HEK293T (cell line): ENCODE measurements at regions not wholly inside any gene's neighbourhood (a gene's known extent, or its start where the extent isn't known, plus 50 kb on each side); places are given as distances from the start of the nearest gene placed in this dataset.

Source experiments
- CTCF ChIA-PET: fragments of 350-600 bp; formaldehyde crosslinking; extraction: SDS; loops from one replicate; lab custom pipeline; 2021; ENCODE audit warnings: antibody characterized with exemption, inconsistent platforms; lab: Yijun Ruan, JAX
- POLR2A ChIA-PET: fragments of 350-600 bp; formaldehyde crosslinking; extraction: SDS; loops from one replicate; lab custom pipeline; 2020; ENCODE audit warnings: antibody characterized with exemption, inconsistent platforms; lab: Yijun Ruan, JAX
- DNase-seq: peaks from one replicate; pipeline ENCODE4 v3.0.0; 2012; ENCODE audit warnings: mixed read lengths; ENCODE audit errors: extremely low spot score
- ARNT ChIP-seq: fragments of 450-650 bp; IDR thresholded peaks from 2 replicates; pipeline ENCODE4 v1.6.1; 2017; ENCODE audit warnings: mild to moderate bottlenecking
- BHLHE40 ChIP-seq: fragments of 450-650 bp; IDR thresholded peaks from 2 replicates; pipeline ENCODE4 v1.6.1; 2016; ENCODE audit warnings: mild to moderate bottlenecking, moderate library complexity, borderline replicate concordance
- CTBP1 ChIP-seq: fragments of 450-650 bp; IDR thresholded peaks from 2 replicates; pipeline ENCODE4 v1.6.1; 2016; ENCODE audit warnings: borderline replicate concordance
- ELF4 ChIP-seq: fragments of 450-650 bp; IDR thresholded peaks from 2 replicates; pipeline ENCODE4 v1.6.1; 2017; ENCODE audit warnings: antibody characterized with exemption
- FOXA1 ChIP-seq: fragments of 450-650 bp; IDR thresholded peaks from 2 replicates; pipeline ENCODE4 v1.6.1; 2016; ENCODE audit warnings: mild to moderate bottlenecking
- FOXK2 ChIP-seq: fragments of 450-650 bp; IDR thresholded peaks from 2 replicates; pipeline ENCODE4 v1.6.1; 2016; ENCODE audit warnings: mild to moderate bottlenecking
- FOXM1 ChIP-seq: fragments of 450-650 bp; IDR thresholded peaks from 2 replicates; pipeline ENCODE4 v1.6.1; 2017; ENCODE audit warnings: mild to moderate bottlenecking, borderline replicate concordance
- HDGF ChIP-seq: fragments of 450-650 bp; IDR thresholded peaks from 2 replicates; pipeline ENCODE4 v1.6.1; 2017; ENCODE audit warnings: antibody characterized with exemption, borderline replicate concordance
- L3MBTL2 ChIP-seq: fragments of 450-650 bp; conservative IDR thresholded peaks from 2 replicates; pipeline ENCODE4 v1.6.1; 2016; ENCODE audit warnings: mild to moderate bottlenecking
- LEF1 ChIP-seq: fragments of 450-650 bp; IDR thresholded peaks from 2 replicates; pipeline ENCODE4 v1.6.1; 2017; ENCODE audit warnings: mild to moderate bottlenecking, borderline replicate concordance
- NFRKB ChIP-seq: fragments of 450-650 bp; IDR thresholded peaks from 2 replicates; pipeline ENCODE4 v1.6.1; 2016; ENCODE audit warnings: mild to moderate bottlenecking, moderate library complexity
- SP1 ChIP-seq: fragments of 450-650 bp; IDR thresholded peaks from 2 replicates; pipeline ENCODE4 v1.6.1; 2017
- SUZ12 ChIP-seq: fragments of 450-650 bp; IDR thresholded peaks from 2 replicates; pipeline ENCODE4 v1.6.1; 2016; ENCODE audit warnings: mild to moderate bottlenecking
- TARDBP ChIP-seq: fragments of 450-650 bp; IDR thresholded peaks from 2 replicates; pipeline ENCODE4 v1.6.1; 2016
- ZNF384 ChIP-seq: fragments of 450-650 bp; IDR thresholded peaks from 2 replicates; pipeline ENCODE4 v1.6.1; 2016
- TF ChIP-seq, protein P1 (sequence below): fragments of 450-650 bp; IDR thresholded peaks from 2 replicates; pipeline ENCODE4 v1.6.1; 2016

- DNase-seq = no peak
- POLR2A ChIA-PET = no interaction called here
- CTCF ChIA-PET = no interaction called here
- no peak for TF ChIP-seq NFRKB
- TF ChIP-seq, protein P1, sequence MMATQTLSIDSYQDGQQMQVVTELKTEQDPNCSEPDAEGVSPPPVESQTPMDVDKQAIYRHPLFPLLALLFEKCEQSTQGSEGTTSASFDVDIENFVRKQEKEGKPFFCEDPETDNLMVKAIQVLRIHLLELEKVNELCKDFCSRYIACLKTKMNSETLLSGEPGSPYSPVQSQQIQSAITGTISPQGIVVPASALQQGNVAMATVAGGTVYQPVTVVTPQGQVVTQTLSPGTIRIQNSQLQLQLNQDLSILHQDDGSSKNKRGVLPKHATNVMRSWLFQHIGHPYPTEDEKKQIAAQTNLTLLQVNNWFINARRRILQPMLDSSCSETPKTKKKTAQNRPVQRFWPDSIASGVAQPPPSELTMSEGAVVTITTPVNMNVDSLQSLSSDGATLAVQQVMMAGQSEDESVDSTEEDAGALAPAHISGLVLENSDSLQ = no peak
- no peak for TF ChIP-seq FOXK2
- TF ChIP-seq LEF1 = no peak
- TF ChIP-seq HDGF = no peak
- no peak for TF ChIP-seq L3MBTL2
- no peak for TF ChIP-seq CTBP1
- TF ChIP-seq ARNT = no peak
- no peak for TF ChIP-seq BHLHE40
- no peak for TF ChIP-seq TARDBP
- no peak for TF ChIP-seq FOXA1
- no peak for TF ChIP-seq FOXM1
- no peak for TF ChIP-seq ZNF384
- TF ChIP-seq SP1 = no peak
- TF ChIP-seq SUZ12 = no peak
- no peak for TF ChIP-seq ELF4
These were observed 68.8 kb downstream of the NPY1R start for GRCh38 chr4:163263606-163264005.

DNA sequence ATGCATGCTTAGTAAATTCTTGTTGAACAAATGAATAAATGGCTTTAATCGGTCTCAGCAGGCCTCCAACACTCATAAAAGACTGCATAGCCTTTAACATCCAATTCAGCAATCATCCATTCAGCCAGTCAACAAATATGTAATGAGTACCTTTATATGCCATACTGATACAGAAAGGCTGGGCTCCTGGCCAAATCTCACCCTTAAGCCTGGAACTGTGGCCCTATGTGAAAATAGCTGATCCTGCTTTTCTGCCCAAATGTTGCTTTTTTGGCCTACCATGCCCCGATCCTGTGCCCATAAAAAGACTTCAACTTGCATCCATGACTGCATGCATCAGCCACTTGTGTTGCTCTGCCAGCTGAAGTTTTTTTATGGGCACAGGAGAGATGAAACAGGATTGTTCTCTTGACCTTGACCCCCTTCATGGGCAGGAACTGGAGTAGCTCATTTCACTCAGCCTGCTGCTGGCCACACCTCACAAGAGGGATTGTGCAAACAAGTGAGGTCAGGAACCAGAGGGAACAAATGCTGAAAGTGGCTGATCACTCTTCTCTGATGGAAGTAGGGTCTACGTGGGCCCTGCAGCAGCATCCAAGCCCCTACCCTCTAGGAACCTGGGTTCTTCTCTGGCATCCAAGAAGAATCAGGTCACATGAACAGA is 75.6 kb downstream of the NPY1R start:
- TF ChIP-seq HDGF (no peak), FOXM1 (no peak), LEF1 (no peak), BHLHE40 (no peak), SP1 (no peak), ELF4 (no peak), NFRKB (no peak), FOXA1 (no peak), L3MBTL2 (no peak), ARNT (no peak), FOXK2 (no peak), ZNF384 (no peak), SUZ12 (no peak), CTBP1 (no peak), TARDBP (no peak)
- TF ChIP-seq, protein P1 = no peak
- ChIA-PET CTCF (interaction anchor here (0.5 kb wide), 1 partner anchor 76 kb away, joined by 4 read pairs; no protein-coding TSS in a partner anchor), POLR2A (no interaction called here)
- no peak for DNase-seq

DNA sequence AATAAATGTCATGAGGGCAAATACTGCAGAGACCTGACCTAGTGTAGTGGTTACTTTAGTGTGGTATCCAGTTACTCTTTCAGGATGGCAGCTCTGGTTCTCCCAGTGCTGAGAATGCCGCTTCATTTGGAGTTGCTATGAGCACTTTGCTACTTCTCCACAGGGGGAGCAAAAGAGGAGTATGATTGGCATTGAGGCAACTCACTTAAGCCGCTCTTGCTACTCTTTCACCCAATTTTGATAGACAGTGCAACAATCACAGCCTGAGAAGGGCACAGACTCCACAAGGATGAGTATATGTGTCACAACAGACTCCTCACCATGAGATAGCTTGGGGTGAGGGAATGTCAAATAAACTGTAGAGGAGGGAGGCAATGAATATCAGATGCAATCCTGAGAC is 81.2 kb downstream of the NPY1R start:
- TF ChIP-seq CTBP1 = no peak
- TF ChIP-seq, protein P1 = peak; percentile 77
- no peak for TF ChIP-seq TARDBP
- ChIA-PET POLR2A (no interaction called here), CTCF (interaction anchor here (0.6 to 0.7 kb wide), 2 partner anchors 58 to 103 kb away, joined by 3 to 8 read pairs; no protein-coding TSS in a partner anchor)
- peak; percentile 30 for DNase-seq

- CTCF ChIA-PET = no interaction called here
These were observed 82.4 kb upstream of the NAF1 start for GRCh38 chr4:163249042-163249441.

GRCh38 chr4:163245044-163245728 is 78.5 kb upstream of the NAF1 start:
- TF ChIP-seq BHLHE40 (no peak), SUZ12 (no peak), HDGF (no peak), FOXA1 (no peak)
- TF ChIP-seq, protein P1 = no peak
- no peak for DNase-seq
- ChIA-PET CTCF (interaction anchor here (0.5 kb wide), 1 partner anchor 281 kb away, joined by 3 read pairs; no protein-coding TSS in a partner anchor), POLR2A (interaction anchor here (0.9 kb wide), 1 partner anchor 249 kb away, joined by 3 read pairs; no protein-coding TSS in a partner anchor)

More at GRCh38 chr4:163249042-163249441, 82.4 kb upstream of the NAF1 start:
- TF ChIP-seq LEF1 = no peak
- TF ChIP-seq FOXK2 = no peak
- no peak for TF ChIP-seq L3MBTL2
- TF ChIP-seq BHLHE40 = no peak
- TF ChIP-seq TARDBP = no peak
- TF ChIP-seq ELF4 = no peak
- TF ChIP-seq HDGF = no peak
- TF ChIP-seq CTBP1 = no peak
- no peak for TF ChIP-seq ARNT
- TF ChIP-seq SUZ12 = no peak
- TF ChIP-seq SP1 = no peak
- TF ChIP-seq, protein P1 = no peak
- POLR2A ChIA-PET = no interaction called here
- no peak for DNase-seq
